GM19043 (cell line): ENCODE measurements at regions not wholly inside any gene's neighbourhood (a gene's known extent, or its start where the extent isn't known, plus 50 kb on each side); places are given as distances from the start of the nearest gene placed in this dataset.

Experiments used
- ATAC-seq: cut with Tn5 transposase; IDR thresholded peaks from one replicate; pipeline ENCODE4 v1.9.1; 2021; ENCODE audit warnings: low read depth; ENCODE audit not compliant: unreplicated experiment

GRCh38 chr16:50932348-50932935, 190.6 kb downstream of the CYLD start:
- no peak for ATAC-seq

GRCh38 chr16:50928065-50928464, 186.2 kb downstream of the CYLD start:
- ATAC-seq, result no peak

- no peak for ATAC-seq
Observed at GRCh38 chr16:50925758-50926357, 184.0 kb downstream of the CYLD start.

- ATAC-seq, result no peak
Observed at GRCh38 chr16:50924759-50925545, 183.1 kb downstream of the CYLD start.

- no peak for ATAC-seq
Observed at GRCh38 chr16:50917950-50918703, 176.2 kb downstream of the CYLD start.

- no peak for ATAC-seq
Observed at GRCh38 chr16:50916040-50916439, 174.2 kb downstream of the CYLD start.

GRCh38 chr16:50915120-50915519, 173.2 kb downstream of the CYLD start:
- no peak for ATAC-seq

- no peak for ATAC-seq
Observed at GRCh38 chr16:50910736-50911100, 168.8 kb downstream of the CYLD start.

- ATAC-seq, result no peak
Observed at GRCh38 chr16:50909831-50910735, 168.2 kb downstream of the CYLD start.

GRCh38 chr16:50908468-50908867, 166.6 kb downstream of the CYLD start:
- no peak for ATAC-seq

- ATAC-seq, result no peak
Observed at GRCh38 chr16:50906454-50906853, 164.6 kb downstream of the CYLD start.

GRCh38 chr16:50902457-50902856, 160.6 kb downstream of the CYLD start:
- ATAC-seq, result no peak

- no peak for ATAC-seq
Observed at GRCh38 chr16:50901062-50901461, 159.2 kb downstream of the CYLD start.

- ATAC-seq, result no peak
Observed at GRCh38 chr16:50900391-50900942, 158.6 kb downstream of the CYLD start.

GRCh38 chr16:50899951-50900350, 158.1 kb downstream of the CYLD start:
- no peak for ATAC-seq

GRCh38 chr16:50889746-50890145, 147.9 kb downstream of the CYLD start:
- ATAC-seq, result no peak

GRCh38 chr16:50889276-50889675, 147.4 kb downstream of the CYLD start:
- no peak for ATAC-seq

GRCh38 chr16:50888486-50889261, 146.8 kb downstream of the CYLD start:
- no peak for ATAC-seq
